G401 (cell line): ENCODE measurements at regions not wholly inside any gene's neighbourhood (a gene's known extent, or its start where the extent isn't known, plus 50 kb on each side); places are given as distances from the start of the nearest gene placed in this dataset.
"Not testable (repeated sequence)": the region's sequence is repeated elsewhere in the genome, so short reads cannot be mapped to it uniquely, and the experiment has no call there.

ENCODE experiments used
- DNase-seq: peaks from one replicate; pipeline ENCODE4 v3.0.0-alpha.2; 2015; ENCODE audit warnings: low spot score
- in situ Hi-C: cut with HindIII; loops from 2 replicates; pipeline ENCODE4 v1.10.0; 2016; ENCODE audit warnings: low sequenced_read_pairs, mixed read lengths

- in situ Hi-C loops, DNase-seq: not testable (repeated sequence)
Measured at GRCh38 chr2:203626247-203626646, 80.2 kb upstream of the CD28 start.

- in situ Hi-C loops: no loop called here
- no peak for DNase-seq
Measured at GRCh38 chr2:203626952-203627681, 79.3 kb upstream of the CD28 start.

- DNase-seq: no peak
- in situ Hi-C loops: no loop called here
Measured at GRCh38 chr2:203629699-203630098, 76.7 kb upstream of the CD28 start.

- DNase-seq: no peak
Measured at GRCh38 chr2:203631068-203631757, 75.2 kb upstream of the CD28 start.

GRCh38 chr2:203636588-203637470 lies 69.6 kb upstream of the CD28 start:
- DNase-seq: no peak
- in situ Hi-C loops: no loop called here

More at GRCh38 chr2:203631068-203631757, 75.2 kb upstream of the CD28 start:
- in situ Hi-C loops: no loop called here

- in situ Hi-C loops: no loop called here
- no peak for DNase-seq
Measured at GRCh38 chr2:203637471-203638167, 68.8 kb upstream of the CD28 start.

- DNase-seq, in situ Hi-C loops: not testable (repeated sequence)
Measured at GRCh38 chr2:203641865-203642264, 64.6 kb upstream of the CD28 start.

- DNase-seq, in situ Hi-C loops: not testable (repeated sequence)
Measured at GRCh38 chr2:203642841-203643240, 63.6 kb upstream of the CD28 start.

- in situ Hi-C loops: no loop called here
- DNase-seq: no peak
Measured at GRCh38 chr2:203645831-203646230, 60.6 kb upstream of the CD28 start.

- in situ Hi-C loops: no loop called here
- no peak for DNase-seq
Measured at GRCh38 chr2:203646266-203646864, 60.1 kb upstream of the CD28 start.

GRCh38 chr2:203646961-203647360 lies 59.5 kb upstream of the CD28 start:
- in situ Hi-C loops: no loop called here
- DNase-seq: no peak

- no peak for DNase-seq
- in situ Hi-C loops: no loop called here
Measured at GRCh38 chr2:203647579-203647978, 58.9 kb upstream of the CD28 start.

- in situ Hi-C loops: no loop called here
- DNase-seq: no peak
Measured at GRCh38 chr2:203648273-203648672, 58.2 kb upstream of the CD28 start.

GRCh38 chr2:203649176-203649814 lies 57.1 kb upstream of the CD28 start:
- in situ Hi-C loops: no loop called here

GRCh38 chr2:203650860-203651613 lies 55.4 kb upstream of the CD28 start:
- peak; percentile 8 for DNase-seq
- in situ Hi-C loops: no loop called here

More at GRCh38 chr2:203649176-203649814, 57.1 kb upstream of the CD28 start:
- no peak for DNase-seq

- in situ Hi-C loops: no loop called here
- DNase-seq: no peak
Measured at GRCh38 chr2:203651621-203652020, 54.8 kb upstream of the CD28 start.

GRCh38 chr2:203654826-203655225 lies 51.6 kb upstream of the CD28 start:
- DNase-seq: no peak
- in situ Hi-C loops: no loop called here
